ENCODE measurements at regions not wholly inside any gene's neighbourhood (a gene's known extent, or its start where the extent isn't known, plus 50 kb on each side); places are given as distances from the start of the nearest gene placed in this dataset.

DNA sequence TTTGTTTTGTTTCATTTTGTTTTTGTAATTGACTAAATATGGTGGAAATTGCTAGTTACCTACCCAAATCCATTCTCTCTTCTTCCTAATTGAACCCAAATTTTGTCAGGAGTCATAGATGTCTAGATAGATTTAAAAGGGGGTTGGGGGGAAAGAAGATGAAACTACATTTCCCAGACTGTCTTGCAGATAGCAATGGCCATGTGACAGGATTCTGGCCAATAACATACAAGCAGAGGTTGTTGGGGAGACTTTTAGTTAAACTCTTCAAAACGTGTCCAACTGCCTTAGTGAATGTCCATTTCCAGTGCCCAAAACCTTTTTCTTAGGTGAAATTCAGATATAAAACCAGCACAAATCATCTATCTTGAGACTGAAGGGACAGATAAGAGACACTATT is 583.9 kb upstream of the API5 start:
- TF ChIP-seq, protein P1, sequence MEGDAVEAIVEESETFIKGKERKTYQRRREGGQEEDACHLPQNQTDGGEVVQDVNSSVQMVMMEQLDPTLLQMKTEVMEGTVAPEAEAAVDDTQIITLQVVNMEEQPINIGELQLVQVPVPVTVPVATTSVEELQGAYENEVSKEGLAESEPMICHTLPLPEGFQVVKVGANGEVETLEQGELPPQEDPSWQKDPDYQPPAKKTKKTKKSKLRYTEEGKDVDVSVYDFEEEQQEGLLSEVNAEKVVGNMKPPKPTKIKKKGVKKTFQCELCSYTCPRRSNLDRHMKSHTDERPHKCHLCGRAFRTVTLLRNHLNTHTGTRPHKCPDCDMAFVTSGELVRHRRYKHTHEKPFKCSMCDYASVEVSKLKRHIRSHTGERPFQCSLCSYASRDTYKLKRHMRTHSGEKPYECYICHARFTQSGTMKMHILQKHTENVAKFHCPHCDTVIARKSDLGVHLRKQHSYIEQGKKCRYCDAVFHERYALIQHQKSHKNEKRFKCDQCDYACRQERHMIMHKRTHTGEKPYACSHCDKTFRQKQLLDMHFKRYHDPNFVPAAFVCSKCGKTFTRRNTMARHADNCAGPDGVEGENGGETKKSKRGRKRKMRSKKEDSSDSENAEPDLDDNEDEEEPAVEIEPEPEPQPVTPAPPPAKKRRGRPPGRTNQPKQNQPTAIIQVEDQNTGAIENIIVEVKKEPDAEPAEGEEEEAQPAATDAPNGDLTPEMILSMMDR (IDR thresholded peaks at IDR 0.05): no peak
- TF ChIP-seq POLR2A (IDR thresholded peaks at IDR 0.05) (no peak), EP300 (IDR thresholded peaks at IDR 0.05) (no peak)

All from gastroesophageal sphincter (tissue), 3 donors.